ES-I3 (cell line): ENCODE measurements at regions not wholly inside any gene's neighbourhood (a gene's known extent, or its start where the extent isn't known, plus 50 kb on each side); places are given as distances from the start of the nearest gene placed in this dataset.

Source experiments
- H3K36me3 ChIP-seq: 2 replicates; pipeline ENCODE4 v1.6.1; 2013; ENCODE audit warnings: mild to moderate bottlenecking, low read length, control low read depth, moderate library complexity; ENCODE audit not compliant: insufficient read depth
- H3K4me1 ChIP-seq: 2 replicates; pipeline ENCODE4 v1.6.1; 2013; ENCODE audit warnings: mild to moderate bottlenecking, control low read depth, low read length; ENCODE audit not compliant: insufficient read depth
- H3K9ac ChIP-seq: 2 replicates; pipeline ENCODE4 v1.6.1; 2013; ENCODE audit warnings: low read depth, mild to moderate bottlenecking, low read length, moderate library complexity
- H3K9me3 ChIP-seq: 2 replicates; pipeline ENCODE4 v1.6.1; 2013; ENCODE audit warnings: mild to moderate bottlenecking, low read length, moderate library complexity; ENCODE audit not compliant: control insufficient read depth, insufficient read depth

DNA sequence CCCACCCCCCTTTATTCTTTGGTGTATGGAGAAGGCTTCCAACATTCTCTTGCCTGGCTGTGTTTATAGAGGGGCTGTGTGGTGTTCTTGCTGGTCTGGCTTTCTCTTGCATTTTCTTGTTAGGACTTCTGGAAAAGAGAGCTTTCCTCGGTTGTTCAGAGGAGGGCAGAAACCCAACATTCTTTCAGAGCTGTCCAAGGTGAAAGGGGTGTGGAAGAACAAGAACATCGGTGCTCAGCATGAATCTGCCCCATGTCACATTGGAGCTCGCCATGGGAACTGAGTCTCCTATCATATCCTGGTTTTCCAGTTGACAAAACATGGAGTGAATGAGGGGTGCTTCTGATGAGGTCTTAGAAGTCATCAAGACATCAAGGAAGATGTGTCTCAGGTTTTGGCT is 281.8 kb downstream of the RNF144B start:
- Histone ChIP-seq H3K4me1 (no peaks in the 10 kb centered on the region), H3K9me3 (no peaks in the 10 kb centered on the region), H3K36me3 (no peaks in the 10 kb centered on the region), H3K9ac (no peak overlapping the region)

DNA sequence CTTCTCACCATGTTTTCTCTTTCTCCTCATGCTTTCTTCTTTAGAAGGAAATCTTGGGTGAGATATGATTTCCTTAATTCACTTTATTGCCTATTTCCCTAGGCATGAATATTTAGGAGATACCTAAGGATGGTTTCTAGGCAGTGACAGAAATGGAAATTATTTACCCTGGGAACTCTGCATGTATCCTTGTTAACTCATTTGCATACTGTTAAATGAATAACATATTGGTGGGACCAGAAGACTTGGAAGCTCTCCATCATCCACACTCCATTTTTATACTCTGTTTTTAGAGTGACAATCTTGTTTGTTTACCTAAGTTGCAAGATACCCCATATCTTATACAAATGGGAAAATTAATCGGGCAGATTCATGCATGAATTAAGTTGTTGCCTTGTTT is 285.7 kb downstream of the RNF144B start:
- H3K9ac ChIP-seq, result no peak overlapping the region
- no peaks in the 10 kb centered on the region for H3K36me3 ChIP-seq
- no peaks in the 10 kb centered on the region for H3K9me3 ChIP-seq
- no peaks in the 10 kb centered on the region for H3K4me1 ChIP-seq

DNA sequence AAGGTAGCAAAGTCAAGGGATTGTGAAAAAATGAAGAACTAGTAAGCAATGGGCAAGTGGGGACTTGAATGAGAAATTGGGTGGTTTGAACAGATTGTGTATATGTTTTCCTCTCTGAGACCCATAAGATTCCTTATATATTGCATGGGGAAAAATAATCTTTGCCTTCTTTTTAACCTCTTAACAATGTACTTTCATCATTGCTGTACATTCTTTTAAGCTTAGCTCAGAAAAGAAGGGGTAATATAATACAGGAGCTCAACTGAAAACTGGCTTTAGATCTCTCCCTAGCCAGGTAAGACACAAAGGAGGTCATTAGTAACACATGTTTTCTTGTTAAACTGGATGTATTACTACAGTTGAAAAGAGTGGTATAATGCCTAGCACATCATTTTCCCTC is 287.2 kb downstream of the RNF144B start:
- Histone ChIP-seq H3K36me3 (no peaks in the 10 kb centered on the region), H3K9me3 (no peaks in the 10 kb centered on the region), H3K4me1 (no peaks in the 10 kb centered on the region), H3K9ac (no peak overlapping the region)

DNA sequence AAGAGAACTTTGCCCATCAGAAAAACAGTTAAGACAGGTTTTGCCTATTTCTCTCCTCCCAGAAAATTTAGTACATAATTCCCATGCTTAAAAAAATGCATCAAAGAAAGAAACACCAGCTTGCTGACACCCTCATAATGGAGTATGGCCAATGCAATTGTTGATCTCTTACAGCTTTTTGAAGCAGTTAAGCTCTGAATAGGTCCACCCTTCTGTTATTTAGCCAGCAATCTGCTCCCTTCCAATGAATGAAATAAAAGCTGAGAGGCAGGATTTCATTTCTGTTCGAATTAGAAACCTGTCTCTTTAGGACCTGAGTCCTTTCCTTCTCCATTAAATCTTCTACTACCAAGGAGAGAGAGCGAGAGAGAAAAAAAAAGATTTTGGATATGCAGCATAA is 288.7 kb downstream of the RNF144B start:
- Histone ChIP-seq H3K36me3 (no peaks in the 10 kb centered on the region), H3K9me3 (no peaks in the 10 kb centered on the region), H3K9ac (no peak overlapping the region), H3K4me1 (no peaks in the 10 kb centered on the region)

DNA sequence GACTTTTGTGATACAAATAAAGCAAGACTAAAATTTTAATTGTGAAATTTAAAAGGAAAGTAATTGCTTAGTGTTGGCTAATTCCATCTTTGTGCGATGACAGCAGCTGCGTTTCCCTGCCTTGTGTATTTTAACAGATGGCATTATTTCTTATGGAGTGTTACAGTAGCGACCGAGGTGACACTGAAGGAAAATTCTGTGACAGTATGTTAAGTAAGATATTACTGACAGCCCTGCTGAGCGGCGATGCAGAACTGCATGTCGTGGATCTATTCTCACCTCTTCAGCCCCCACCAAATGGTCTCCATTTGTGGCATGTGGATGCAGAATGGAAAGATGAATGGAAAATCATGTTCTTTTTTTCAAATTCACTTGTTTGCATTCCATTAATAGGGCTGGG is 289.4 kb downstream of the RNF144B start:
- no peaks in the 10 kb centered on the region for H3K9me3 ChIP-seq
- H3K36me3 ChIP-seq, result no peaks in the 10 kb centered on the region
- H3K4me1 ChIP-seq, result no peaks in the 10 kb centered on the region
- no peak overlapping the region for H3K9ac ChIP-seq

DNA sequence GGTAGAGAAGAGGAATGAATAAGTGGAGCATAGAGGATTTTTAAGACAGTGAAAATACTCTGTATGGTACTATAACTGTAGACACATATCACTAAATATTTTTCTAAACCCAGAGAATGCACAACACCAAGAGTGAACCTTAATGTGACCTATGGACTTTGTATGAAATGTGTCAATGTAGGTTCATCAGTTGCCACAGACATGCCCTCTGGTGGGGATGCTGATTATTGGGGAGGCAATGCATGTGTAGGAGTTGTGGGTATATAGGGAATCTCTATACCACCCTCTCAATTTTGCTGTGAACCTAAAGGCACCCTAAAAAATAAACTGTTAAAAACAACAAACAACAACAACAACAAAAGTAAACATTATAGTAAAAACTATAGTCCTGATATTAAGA is 293.7 kb downstream of the RNF144B start:
- no peaks in the 10 kb centered on the region for H3K4me1 ChIP-seq
- H3K9ac ChIP-seq, result no peak overlapping the region
- H3K36me3 ChIP-seq, result no peaks in the 10 kb centered on the region
- no peaks in the 10 kb centered on the region for H3K9me3 ChIP-seq

DNA sequence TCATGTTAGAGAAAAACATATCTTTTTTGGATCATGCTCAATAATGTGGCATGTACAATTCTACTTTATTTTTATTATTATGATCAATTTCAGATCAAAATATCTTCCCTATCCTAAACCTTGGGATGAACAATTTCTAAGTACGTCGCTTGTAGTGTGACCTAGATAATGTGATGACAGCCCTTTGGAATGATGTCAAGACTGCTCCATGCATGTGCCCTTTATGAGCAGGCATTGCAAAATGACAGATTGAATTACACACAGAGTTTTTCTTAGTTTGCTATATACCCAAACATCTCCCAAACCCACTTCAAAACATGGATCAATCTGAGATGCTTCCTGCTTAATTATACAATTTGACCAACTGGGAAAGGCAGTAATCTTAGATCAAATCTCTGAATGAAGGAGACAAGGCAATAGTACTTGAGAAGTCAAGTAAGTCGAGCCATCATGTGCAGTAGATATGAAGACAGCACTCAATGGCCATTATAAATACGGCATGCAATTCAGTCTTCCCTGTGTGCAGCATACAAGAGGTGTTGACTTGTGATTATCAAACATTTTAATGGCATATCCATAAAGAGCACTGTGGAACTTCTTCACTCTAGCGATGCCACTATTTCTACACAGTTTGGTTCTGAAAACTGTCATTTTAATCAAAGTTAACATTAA is 294.8 kb downstream of the RNF144B start:
- Histone ChIP-seq H3K4me1 (no peaks in the 10 kb centered on the region), H3K9ac (no peak overlapping the region), H3K36me3 (no peaks in the 10 kb centered on the region), H3K9me3 (no peaks in the 10 kb centered on the region)

DNA sequence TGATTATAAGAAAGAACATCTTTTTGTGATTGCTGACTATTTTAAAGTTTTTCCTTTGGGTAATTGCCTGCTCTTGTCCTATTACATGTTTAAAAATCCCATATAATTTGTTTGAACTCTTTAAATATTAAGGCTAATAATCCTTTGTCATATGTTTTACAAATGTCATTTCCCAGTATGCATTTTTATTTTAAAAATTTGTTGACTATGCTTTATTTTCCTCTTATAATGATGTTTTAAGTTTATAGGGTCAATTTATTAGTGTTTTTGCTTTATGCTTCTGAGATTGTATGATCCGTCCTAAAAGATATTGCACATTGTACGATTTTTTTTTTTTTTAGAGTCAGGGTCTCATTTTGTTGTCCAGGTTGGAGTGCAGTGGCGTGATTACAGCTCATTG is 297.2 kb downstream of the RNF144B start:
- Histone ChIP-seq H3K4me1 (no peaks in the 10 kb centered on the region), H3K9me3 (no peaks in the 10 kb centered on the region), H3K9ac (no peak overlapping the region)

DNA sequence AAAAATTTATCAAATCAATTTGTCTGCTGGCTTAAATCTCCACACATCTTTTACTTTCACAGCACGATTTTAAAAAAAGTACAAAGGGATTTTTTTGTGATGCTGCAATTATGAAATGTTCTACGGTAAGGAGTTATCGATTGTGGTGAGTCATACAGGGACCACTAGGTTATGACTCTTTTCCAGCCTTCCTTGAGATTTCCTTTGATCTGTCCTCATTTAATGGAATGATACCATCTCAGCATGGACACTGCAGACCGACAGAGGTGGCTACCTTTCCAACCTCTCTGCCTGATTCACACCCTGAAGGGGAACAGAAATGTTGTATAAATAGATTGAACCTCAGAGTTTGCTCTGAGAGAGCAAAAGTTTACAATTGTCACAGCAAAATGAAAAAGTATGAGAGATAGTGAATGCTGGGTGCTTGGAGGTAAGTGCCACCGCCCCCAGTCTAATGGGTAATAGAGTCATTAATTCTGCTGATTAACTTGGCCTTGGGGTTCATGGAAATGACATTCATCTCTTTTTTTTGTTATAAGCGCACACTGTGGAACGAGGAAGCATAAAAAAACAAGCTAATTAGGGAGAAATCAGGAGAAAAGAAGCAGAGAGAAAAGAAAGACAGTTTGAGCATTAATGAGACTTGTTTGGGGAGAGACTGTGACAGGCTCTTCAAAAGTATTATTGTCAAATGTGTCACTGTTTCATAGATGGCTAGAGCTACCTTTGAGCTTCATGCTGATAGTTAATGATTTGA is 306.0 kb downstream of the RNF144B start:
- H3K36me3 ChIP-seq, result no peaks in the 10 kb centered on the region
- no peaks in the 10 kb centered on the region for H3K9me3 ChIP-seq
- H3K4me1 ChIP-seq, result no peaks in the 10 kb centered on the region
- no peak overlapping the region for H3K9ac ChIP-seq

More for the DNA sequence above, 297.2 kb downstream of the RNF144B start:
- no peaks in the 10 kb centered on the region for H3K36me3 ChIP-seq

DNA sequence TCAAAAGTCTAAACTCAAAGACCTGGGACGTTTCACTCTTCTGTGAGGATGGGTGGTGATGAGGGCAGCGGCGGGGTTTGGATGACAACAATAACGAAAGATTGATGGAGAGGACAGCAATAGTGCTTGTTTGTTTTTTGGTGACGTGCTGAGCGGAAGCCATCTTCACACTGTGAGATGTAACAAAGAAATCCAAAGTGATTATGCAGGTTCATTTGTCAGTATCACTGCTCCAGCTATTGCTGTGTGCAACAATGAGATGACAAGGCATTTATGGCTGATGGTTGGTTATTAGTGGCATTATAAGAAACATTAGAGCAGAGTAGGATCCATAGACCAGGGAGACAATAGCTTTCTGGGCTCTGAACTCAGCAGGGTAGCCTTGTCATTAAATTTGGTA is 306.7 kb downstream of the RNF144B start:
- Histone ChIP-seq H3K9me3 (no peaks in the 10 kb centered on the region), H3K36me3 (no peaks in the 10 kb centered on the region), H3K4me1 (no peaks in the 10 kb centered on the region), H3K9ac (no peak overlapping the region)

DNA sequence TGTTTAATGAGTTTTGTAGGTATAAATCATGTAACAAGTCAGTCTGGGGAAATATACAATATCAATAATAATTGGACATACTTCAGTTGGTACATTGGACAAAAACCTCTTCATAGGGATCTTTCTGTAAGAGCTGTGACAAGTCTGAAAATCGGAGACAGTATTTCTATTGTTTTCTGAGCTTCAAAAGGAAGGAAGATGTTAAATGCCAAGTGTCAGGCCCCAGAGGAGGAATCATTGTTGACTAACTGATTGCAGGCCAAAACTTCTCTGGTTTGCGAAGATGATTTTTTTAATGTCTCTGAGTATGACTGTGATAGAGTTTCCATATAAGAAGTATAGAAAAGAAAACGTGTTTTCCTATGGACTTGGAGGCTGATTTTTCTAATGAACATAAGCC is 316.4 kb downstream of the RNF144B start:
- H3K9me3 ChIP-seq, result no peaks in the 10 kb centered on the region
- H3K4me1 ChIP-seq, result no peaks in the 10 kb centered on the region
- no peak overlapping the region for H3K9ac ChIP-seq
- H3K36me3 ChIP-seq, result no peaks in the 10 kb centered on the region

DNA sequence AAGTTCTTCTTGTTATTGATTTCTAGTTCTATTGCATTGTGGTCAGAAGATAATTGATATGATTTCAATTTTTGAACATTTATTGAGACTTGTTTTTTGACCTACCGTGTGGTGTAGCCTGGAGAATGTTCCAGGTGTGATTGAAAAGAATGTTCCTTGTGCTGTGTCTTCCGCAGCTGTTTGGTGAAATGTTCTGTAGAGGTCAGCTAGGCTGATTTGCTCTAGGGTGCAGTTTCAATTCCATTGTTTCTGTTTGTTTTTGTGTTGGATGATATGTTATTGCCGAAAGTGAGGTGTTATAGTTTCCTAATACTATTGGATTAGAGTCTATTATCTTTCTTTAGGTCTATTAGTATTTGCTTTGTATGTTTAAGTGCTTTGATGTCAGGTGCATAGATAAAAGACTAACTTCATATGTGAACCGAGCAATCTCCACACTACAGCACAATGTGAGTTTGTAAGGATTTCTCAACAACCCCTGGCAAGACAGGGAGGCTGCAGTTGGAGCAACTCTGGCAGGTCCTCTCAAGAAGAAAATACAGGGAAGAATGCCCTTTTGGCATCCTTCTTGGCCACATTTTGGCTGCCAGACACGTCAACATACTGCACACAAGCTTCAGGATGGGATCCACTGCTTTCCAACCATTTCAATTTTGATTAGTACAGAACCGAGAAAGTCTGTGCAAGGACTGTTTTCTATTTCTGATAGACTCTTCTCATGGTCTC is 320.7 kb downstream of the RNF144B start:
- Histone ChIP-seq H3K9ac (no peak overlapping the region), H3K9me3 (no peaks in the 10 kb centered on the region), H3K4me1 (no peaks in the 10 kb centered on the region), H3K36me3 (no peaks in the 10 kb centered on the region)

DNA sequence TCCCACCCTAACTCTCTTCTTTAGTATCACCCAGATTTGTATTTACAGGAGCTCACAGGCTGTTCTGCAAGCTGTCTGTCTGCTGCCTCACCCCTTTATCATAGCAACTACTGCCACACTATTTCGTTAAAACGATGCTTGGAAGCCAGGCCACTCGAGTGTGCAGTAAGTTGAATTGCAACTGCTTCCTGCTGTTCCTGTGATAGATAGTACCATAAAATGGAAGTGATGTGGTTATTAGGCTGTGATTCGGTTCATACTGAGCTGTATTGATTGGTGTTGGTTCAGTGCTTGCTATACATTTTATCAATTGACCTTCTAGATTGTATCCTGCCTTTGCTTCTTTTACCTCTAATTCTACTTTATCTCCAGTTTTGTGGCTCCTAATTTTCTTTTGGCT is 325.4 kb downstream of the RNF144B start:
- H3K9me3 ChIP-seq, result no peaks in the 10 kb centered on the region
- H3K4me1 ChIP-seq, result no peaks in the 10 kb centered on the region
- no peaks in the 10 kb centered on the region for H3K36me3 ChIP-seq

DNA sequence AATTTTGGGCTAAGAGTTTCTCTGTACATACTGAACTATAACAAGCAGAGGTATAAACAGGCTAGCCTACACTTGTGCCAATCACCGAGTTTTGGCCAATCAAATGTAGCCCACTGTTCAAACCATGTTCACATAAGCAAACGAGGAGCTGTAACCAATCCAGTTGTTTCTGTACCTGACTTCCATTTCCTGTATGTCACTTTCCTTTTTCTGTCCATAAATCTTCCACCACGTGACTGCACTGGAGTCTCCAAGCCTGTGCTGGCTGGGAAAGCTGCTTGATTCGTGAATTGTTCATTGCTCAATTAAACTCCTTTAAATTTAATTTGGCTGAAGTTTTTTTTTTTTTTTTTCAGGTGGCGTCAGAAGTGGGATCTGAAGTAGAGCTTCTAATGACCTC is 332.9 kb downstream of the RNF144B start:
- H3K4me1 ChIP-seq, result peaks cover 5% of the 10 kb centered on the region; the same call in 1 of the 2 replicates
- no peaks in the 10 kb centered on the region for H3K36me3 ChIP-seq
- H3K9me3 ChIP-seq, result no peaks in the 10 kb centered on the region; the same call in 1 of the 2 replicates
- no peak overlapping the region for H3K9ac ChIP-seq

More for the DNA sequence above, 325.4 kb downstream of the RNF144B start:
- no peak overlapping the region for H3K9ac ChIP-seq

DNA sequence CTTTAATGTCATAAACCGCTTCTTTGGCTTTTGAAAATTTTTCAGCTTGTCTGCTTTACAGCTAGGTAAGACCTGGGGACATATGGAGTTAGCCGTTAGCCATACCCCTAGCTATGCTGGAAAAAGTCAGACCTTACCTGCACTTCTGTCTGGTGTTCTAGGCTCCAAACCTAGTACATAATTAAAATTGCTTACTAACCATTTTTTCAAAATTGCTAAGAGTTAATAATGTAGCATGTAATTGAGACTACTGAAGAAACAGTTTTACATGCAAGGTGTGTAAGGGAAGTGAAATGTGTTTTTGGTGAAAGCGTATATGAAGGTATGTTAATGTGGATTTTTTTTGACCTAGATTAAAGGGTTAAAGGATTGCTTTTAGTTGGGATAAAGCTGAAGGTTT is 336.9 kb downstream of the RNF144B start:
- Histone ChIP-seq H3K9ac (no peak overlapping the region), H3K36me3 (no peaks in the 10 kb centered on the region), H3K9me3 (no peaks in the 10 kb centered on the region; the same call in 1 of the 2 replicates), H3K4me1 (peaks cover 5% of the 10 kb centered on the region; the same call in 1 of the 2 replicates)
